Activated CD4-positive, alpha-beta T cell treated with anti-CD3 and anti-CD28 coated beads, Interleukin-2, amount 10 ng/mL, durations not matched to agents 24 days and 14 days (primary cell): ENCODE measurements at regions not wholly inside any gene's neighbourhood (a gene's known extent, or its start where the extent isn't known, plus 50 kb on each side); places are given as distances from the start of the nearest gene placed in this dataset.

ENCODE experiments used
- DNase-seq: peaks from one replicate; pipeline ENCODE4 v3.0.0; 2022
- H3K27ac Mint-ChIP-seq: one replicate; pipeline ENCODE4 v1.8.0; 2022; ENCODE audit warnings: mild to moderate bottlenecking, mixed read lengths
- H3K27me3 Mint-ChIP-seq: one replicate; pipeline ENCODE4 v1.8.0; 2022; ENCODE audit warnings: mixed read lengths
- H3K36me3 Mint-ChIP-seq: one replicate; pipeline ENCODE4 v1.8.0; 2022; ENCODE audit warnings: low read depth, mild to moderate bottlenecking, mixed read lengths
- H3K4me1 Mint-ChIP-seq: one replicate; pipeline ENCODE4 v1.8.0; 2021; ENCODE audit warnings: mixed read lengths
- H3K4me3 Mint-ChIP-seq: one replicate; pipeline ENCODE4 v1.8.0; 2022; ENCODE audit warnings: mild to moderate bottlenecking, moderate library complexity, mixed read lengths
- H3K9me3 Mint-ChIP-seq: one replicate; pipeline ENCODE4 v1.8.0; 2021; ENCODE audit warnings: mixed read lengths
- intact Hi-C: fragments of 100-400 bp; cut with micrococcal nuclease; formaldehyde crosslinking; loops from one replicate; pipeline ENCODE4 v1.15.1; 2023

DNA sequence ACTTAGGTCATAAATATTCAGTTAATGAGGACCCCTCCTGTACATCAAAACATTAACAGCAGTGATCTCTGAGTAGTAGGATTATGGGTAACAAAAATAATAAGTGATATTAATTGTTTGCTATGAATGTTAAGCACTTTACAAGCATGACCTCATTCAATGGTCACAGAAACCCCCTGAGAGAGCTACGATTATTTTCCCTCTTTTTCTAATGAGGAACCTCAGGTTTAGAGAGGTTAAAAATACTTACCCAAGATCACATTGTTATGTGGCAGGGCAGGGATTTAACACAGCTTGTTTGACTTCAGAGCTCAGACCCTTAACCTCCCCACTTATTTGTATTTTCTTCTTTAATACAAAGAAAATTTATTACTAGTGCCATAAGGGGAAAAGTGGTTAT, 228.2 kb downstream of the TBL1XR1 start:
- Mint-ChIP-seq H3K9me3 (peaks cover 3% of the 10 kb centered on the region), H3K36me3 (no peaks in the 10 kb centered on the region), H3K4me1 (peaks cover 12% of the 10 kb centered on the region), H3K27ac (no peak overlapping the region), H3K27me3 (no peaks in the 10 kb centered on the region), H3K4me3 (no peak overlapping the region)
- intact Hi-C loops, result no loop called here
- no peak for DNase-seq

DNA sequence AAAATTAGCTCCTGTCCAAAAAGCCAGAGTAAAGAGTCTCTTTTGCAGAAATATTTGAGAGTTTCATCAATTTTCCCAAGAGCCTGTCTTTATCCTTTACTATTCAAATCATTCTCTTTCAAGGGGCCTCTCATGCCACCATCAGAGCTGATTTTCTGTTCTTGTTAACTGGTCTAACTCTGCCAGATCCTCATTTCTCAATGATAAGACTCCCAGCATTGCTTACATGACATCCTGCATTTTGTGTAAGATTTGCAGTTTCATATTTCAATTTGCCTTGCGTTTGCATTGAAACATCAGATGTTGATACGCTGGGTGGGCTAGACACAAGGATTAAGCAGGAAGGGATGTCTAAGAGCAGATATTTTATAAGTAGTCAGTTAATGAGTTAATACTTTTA, 228.7 kb downstream of the TBL1XR1 start:
- intact Hi-C loops, result no loop called here

DNA sequence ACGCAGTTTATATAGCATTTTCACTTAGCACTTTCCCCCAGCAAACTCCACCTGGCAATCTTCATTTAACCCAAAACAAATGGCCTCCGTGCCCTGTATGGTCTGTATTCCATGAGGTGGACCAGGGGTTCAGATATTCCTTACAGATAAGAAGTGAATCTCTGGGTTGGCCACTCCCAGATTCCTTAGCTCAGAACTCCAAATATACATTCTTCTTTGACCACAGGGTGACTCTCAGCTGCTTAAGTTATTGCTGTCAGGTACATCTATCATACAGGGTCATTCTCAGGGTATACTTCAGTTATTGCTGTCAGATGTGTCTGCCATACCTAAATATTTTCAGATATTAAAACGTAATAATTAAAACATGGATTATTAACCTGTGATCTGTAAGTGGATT, 229.8 kb downstream of the TBL1XR1 start:
- Mint-ChIP-seq H3K4me1 (peaks cover 12% of the 10 kb centered on the region), H3K36me3 (no peaks in the 10 kb centered on the region), H3K9me3 (peaks cover 3% of the 10 kb centered on the region), H3K27me3 (no peaks in the 10 kb centered on the region), H3K27ac (no peak overlapping the region), H3K4me3 (no peak overlapping the region)
- intact Hi-C loops, result no loop called here
- DNase-seq, result no peak

More for the DNA sequence above, 228.7 kb downstream of the TBL1XR1 start:
- H3K27ac Mint-ChIP-seq, result no peak overlapping the region
- peaks cover 3% of the 10 kb centered on the region for H3K9me3 Mint-ChIP-seq
- H3K4me1 Mint-ChIP-seq, result peaks cover 12% of the 10 kb centered on the region
- no peak overlapping the region for H3K4me3 Mint-ChIP-seq
- no peaks in the 10 kb centered on the region for H3K36me3 Mint-ChIP-seq
- DNase-seq, result no peak
- H3K27me3 Mint-ChIP-seq, result no peaks in the 10 kb centered on the region

DNA sequence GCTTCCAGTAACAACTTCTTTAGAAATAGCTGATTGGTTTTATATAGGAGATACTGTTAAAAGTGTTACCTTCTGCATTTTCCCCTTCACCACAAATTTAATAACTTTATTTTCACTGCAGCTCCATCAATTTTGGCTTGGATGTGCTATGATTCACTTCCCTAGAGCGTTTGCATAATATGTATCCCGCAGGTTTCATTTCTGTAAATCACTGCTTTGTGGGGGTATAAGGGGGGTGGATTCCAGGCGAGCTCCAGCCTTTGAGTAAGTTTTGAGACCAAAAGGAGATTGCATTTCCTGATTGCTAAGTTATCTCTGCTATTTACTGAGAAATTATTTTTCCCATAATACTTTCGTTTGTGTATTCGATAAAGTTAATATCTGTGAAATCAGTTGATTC, 232.6 kb downstream of the TBL1XR1 start:
- H3K36me3 Mint-ChIP-seq, result no peaks in the 10 kb centered on the region
- intact Hi-C loops, result no loop called here
- no peak overlapping the region for H3K4me3 Mint-ChIP-seq

DNA sequence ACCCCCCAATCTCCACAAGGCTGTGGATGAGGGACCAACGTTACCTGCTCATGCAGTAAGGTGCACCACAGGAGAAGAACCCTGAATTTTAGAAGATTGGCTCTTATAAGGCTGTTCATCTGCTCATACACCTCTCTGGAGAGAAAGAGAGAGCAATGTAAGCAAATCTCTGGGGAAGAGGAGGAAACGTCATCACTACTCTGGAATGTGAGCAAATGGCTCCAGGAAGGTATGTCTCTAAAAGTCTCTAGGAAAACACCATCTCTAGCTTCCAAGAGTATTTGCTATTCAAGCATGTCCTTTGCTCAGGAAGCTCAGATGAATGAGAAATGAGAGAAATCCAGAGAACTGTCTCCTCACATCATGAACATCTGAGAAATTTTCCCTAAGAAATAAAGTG, 235.4 kb downstream of the TBL1XR1 start:
- H3K27ac Mint-ChIP-seq, result no peak overlapping the region
- H3K4me3 Mint-ChIP-seq, result no peak overlapping the region
- DNase-seq, result no peak
- H3K9me3 Mint-ChIP-seq, result no peaks in the 10 kb centered on the region
- peaks cover 6% of the 10 kb centered on the region for H3K4me1 Mint-ChIP-seq
- intact Hi-C loops, result no loop called here
- H3K36me3 Mint-ChIP-seq, result no peaks in the 10 kb centered on the region
- H3K27me3 Mint-ChIP-seq, result peaks cover 4% of the 10 kb centered on the region

More for the DNA sequence above, 232.6 kb downstream of the TBL1XR1 start:
- DNase-seq, result no peak
- H3K4me1 Mint-ChIP-seq, result peaks cover 6% of the 10 kb centered on the region
- no peak overlapping the region for H3K27ac Mint-ChIP-seq
- no peaks in the 10 kb centered on the region for H3K9me3 Mint-ChIP-seq
- H3K27me3 Mint-ChIP-seq, result peaks cover 4% of the 10 kb centered on the region

DNA sequence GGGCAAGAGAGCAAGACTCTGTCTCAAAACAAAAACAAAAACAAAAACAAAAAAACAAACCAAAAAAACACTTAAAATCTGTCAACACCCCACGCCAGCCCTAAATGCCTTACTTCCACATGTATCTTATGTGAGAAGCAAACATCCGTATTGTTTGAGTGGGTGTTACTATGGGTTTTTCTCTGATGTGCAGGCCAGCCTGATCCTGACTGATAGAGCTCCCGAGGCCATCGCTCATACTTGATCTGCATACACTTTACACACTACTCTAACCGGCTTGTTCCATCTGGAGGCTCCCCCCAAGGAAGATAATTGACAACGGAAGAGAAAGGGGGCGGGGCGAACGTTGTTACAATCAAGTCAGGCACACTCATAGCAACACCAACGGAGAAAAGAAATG, 237.4 kb downstream of the TBL1XR1 start:
- Mint-ChIP-seq H3K36me3 (no peaks in the 10 kb centered on the region), H3K27me3 (peaks cover 4% of the 10 kb centered on the region), H3K9me3 (no peaks in the 10 kb centered on the region), H3K27ac (no peak overlapping the region), H3K4me1 (peaks cover under 1% of the 10 kb centered on the region), H3K4me3 (no peak overlapping the region)
- intact Hi-C loops, result no loop called here
- no peak for DNase-seq

DNA sequence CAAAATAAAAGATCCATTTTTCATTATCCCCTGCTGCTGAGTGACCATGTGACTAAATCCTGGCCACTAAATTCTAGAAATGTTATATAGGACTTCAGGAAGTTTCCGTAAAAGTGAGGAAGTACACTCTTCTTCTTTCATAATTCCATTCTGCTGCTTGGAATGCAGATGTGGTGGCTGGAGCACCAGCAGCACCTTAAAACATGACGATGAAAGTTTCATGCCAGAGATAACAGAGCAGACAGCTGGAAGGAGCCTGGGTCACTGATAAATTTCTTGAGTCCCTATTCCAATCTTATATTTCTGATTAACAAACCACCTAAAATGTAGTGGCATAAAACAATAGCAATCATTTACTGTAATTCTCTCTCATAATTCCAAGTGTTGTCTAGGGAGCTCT, 238.7 kb downstream of the TBL1XR1 start:
- intact Hi-C loops, result no loop called here

DNA sequence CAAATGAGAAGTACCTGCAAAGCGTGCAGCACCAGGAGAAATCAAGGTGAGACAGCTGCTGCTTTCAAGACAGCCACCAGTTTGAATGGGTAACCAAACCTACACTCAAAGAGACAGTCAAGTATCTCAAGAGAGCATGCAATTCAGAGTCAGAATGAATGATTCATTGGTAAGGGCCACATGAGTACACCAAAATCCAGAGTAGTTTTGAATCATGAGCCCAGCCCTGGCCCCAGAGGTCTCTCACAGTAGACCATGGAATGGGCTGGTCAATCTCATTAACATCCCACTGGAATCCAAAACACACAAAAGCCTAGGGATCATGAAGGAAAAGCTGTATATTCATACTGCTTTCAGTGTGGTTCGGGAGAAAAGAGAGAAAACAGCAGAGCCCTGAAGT, 242.8 kb downstream of the TBL1XR1 start:
- H3K27ac Mint-ChIP-seq, result no peak overlapping the region
- peaks cover 2% of the 10 kb centered on the region for H3K27me3 Mint-ChIP-seq
- no peaks in the 10 kb centered on the region for H3K9me3 Mint-ChIP-seq
- no peaks in the 10 kb centered on the region for H3K36me3 Mint-ChIP-seq
- no peak for DNase-seq
- intact Hi-C loops, result no loop called here
- no peak overlapping the region for H3K4me3 Mint-ChIP-seq
- H3K4me1 Mint-ChIP-seq, result no peaks in the 10 kb centered on the region

More for the DNA sequence above, 238.7 kb downstream of the TBL1XR1 start:
- DNase-seq, result no peak
- H3K4me3 Mint-ChIP-seq, result no peak overlapping the region
- H3K27ac Mint-ChIP-seq, result no peak overlapping the region
- H3K36me3 Mint-ChIP-seq, result no peaks in the 10 kb centered on the region
- H3K9me3 Mint-ChIP-seq, result no peaks in the 10 kb centered on the region
- H3K27me3 Mint-ChIP-seq, result peaks cover 4% of the 10 kb centered on the region
- no peaks in the 10 kb centered on the region for H3K4me1 Mint-ChIP-seq

DNA sequence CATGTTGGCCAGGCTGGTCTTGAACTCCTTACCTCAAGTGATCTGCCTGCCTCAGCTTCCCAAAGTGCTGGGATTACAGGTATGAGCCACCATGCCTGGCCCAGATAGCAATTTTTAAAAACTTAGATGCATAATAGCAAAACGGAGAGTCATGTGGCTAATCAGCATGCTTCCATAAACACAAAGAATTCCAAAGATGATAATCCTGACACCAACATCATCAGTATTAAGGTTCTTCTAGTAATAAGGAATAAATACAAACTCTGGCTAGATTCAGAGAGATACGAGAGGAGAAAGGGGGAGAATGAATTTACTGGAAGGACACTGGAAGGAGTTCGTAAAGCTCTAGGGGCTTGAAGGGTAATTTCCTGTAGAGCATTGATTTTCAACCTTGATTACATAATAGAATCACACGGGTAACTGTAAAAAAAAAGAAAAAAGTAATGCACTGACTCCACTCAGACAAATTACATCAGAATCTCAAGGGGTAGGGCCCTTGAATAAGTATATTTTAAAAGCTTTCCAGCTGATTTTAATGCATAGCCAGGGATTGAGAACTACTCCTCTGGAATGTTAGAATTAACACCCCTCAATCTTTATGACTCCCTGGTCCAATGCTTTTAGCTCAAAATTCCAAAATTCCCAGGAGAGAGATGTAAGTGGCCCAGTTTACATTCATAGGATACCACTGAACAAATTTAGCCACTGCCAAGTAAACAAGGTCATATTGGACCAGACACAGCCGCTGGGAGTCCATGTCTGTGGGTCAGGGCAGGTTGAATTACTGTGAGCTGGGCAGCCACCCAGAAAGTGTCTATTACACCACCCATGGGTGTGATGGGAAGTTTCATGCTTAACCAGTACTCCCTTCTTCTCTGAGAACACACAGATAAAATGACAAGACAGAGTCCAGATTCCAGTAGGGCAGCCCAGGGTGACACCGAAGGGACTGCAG, 243.9 kb downstream of the TBL1XR1 start:
- DNase-seq, result no peak
- no peaks in the 10 kb centered on the region for H3K4me1 Mint-ChIP-seq
- H3K27ac Mint-ChIP-seq, result no peak overlapping the region
- intact Hi-C loops, result no loop called here
- peaks cover 3% of the 10 kb centered on the region for H3K9me3 Mint-ChIP-seq
- peaks cover 2% of the 10 kb centered on the region for H3K27me3 Mint-ChIP-seq
- no peaks in the 10 kb centered on the region for H3K36me3 Mint-ChIP-seq
- no peak overlapping the region for H3K4me3 Mint-ChIP-seq

DNA sequence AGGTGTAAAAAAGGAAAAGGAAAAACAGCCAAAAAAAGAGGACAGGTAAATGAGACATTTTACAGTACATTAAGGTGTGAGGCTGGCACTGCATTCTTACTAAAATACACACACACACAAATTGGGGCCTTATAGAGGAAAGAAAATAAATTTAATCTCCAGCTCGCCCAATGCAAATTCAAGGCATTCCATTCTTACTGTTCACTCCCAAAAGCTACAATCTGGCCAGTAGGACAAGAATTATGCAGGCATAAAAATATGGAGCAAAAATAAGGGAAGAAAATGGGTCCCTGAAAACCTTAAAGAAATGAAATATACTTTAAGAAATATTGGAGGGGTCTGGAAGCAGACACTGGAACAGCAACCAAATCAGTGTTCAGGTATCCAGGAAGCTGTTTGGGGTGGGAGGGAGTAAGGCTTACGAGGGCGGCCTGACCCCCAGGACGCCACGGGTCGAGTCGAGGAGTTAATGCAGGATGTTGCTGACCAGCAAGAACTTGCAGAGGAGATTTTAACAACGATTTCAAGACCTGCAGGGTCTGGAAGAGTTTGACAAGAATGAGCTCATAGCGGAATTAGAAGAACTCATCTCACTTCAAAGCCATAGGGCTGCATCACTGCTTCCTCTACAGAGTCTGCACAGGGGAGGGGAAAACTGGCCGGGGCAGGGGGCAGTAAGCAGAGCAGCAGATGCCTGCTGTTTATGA, 245.5 kb downstream of the TBL1XR1 start:
- Mint-ChIP-seq H3K27me3 (peaks cover 2% of the 10 kb centered on the region), H3K9me3 (peaks cover 3% of the 10 kb centered on the region), H3K4me1 (no peaks in the 10 kb centered on the region), H3K36me3 (no peaks in the 10 kb centered on the region), H3K4me3 (no peak overlapping the region), H3K27ac (no peak overlapping the region)
- DNase-seq, result no peak
- intact Hi-C loops, result no loop called here

DNA sequence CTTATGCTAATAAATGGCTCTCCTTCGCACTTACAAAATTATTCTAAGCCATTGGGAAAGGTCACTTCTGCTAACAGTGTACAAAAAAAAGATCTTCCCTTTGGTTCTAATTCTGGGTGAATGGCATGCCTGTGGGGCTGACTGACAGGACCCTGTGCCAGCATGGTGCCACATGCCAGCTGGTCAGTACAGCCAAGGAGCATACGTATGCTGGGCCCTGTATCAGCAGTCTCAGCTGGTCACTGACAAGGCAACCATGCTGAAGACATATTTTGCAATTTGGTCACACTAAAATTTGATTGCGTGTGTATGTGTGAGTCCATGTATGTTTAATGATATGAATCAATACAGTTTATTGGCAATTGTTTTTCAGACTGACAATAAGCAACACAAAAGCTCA, 246.1 kb downstream of the TBL1XR1 start:
- H3K36me3 Mint-ChIP-seq, result no peaks in the 10 kb centered on the region
- no peak overlapping the region for H3K4me3 Mint-ChIP-seq
- no peak for DNase-seq
- no peaks in the 10 kb centered on the region for H3K4me1 Mint-ChIP-seq
- intact Hi-C loops, result no loop called here
- H3K27me3 Mint-ChIP-seq, result peaks cover 2% of the 10 kb centered on the region
- H3K27ac Mint-ChIP-seq, result no peak overlapping the region
- H3K9me3 Mint-ChIP-seq, result peaks cover 3% of the 10 kb centered on the region

DNA sequence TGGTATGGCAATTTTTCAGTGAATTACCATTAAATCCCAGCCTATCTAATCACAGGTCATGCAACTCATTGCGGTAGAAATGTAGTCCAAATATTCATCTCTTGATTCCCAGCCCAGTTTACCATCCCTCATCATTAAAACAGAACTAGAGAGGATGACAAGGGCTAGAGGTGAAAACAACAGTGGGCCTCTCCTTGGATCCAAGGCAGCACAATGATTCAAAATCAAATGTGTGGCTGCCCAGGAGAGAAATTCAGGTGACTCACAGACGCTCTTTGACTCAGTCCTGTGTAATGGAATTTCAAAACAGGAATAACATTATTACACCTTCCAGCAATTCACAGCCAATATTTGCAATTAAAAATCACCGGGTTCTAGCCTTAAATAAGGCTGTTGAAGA, 246.5 kb downstream of the TBL1XR1 start:
- no peaks in the 10 kb centered on the region for H3K36me3 Mint-ChIP-seq
- H3K4me1 Mint-ChIP-seq, result no peaks in the 10 kb centered on the region
- DNase-seq, result no peak
- H3K4me3 Mint-ChIP-seq, result no peak overlapping the region
- no peak overlapping the region for H3K27ac Mint-ChIP-seq
- intact Hi-C loops, result no loop called here
- H3K27me3 Mint-ChIP-seq, result peaks cover 2% of the 10 kb centered on the region
- H3K9me3 Mint-ChIP-seq, result peaks cover 3% of the 10 kb centered on the region

DNA sequence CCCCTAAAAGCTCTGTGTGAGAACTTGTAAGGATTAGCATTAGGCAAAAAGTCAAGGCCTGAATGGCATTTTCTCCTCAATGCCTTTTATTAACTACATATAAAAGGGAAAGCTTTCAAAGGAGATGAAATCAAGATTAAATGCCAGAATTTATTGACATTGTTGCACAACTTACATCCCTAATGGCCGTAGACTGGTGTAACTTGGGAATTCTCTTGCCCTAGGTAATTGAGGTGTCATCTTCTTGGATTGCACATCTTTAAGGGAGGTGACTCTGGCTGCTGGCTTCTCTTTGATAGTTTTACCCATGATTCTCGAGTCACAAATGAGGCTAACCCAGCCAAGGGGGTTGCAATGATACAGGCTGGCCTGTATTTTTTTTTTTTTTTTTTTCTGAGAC, 249.1 kb downstream of the TBL1XR1 start:
- Mint-ChIP-seq H3K4me3 (no peak overlapping the region), H3K9me3 (peaks cover 3% of the 10 kb centered on the region), H3K36me3 (no peaks in the 10 kb centered on the region), H3K27ac (no peak overlapping the region), H3K4me1 (no peaks in the 10 kb centered on the region), H3K27me3 (peaks cover 2% of the 10 kb centered on the region)
- no peak for DNase-seq
- intact Hi-C loops, result no loop called here

DNA sequence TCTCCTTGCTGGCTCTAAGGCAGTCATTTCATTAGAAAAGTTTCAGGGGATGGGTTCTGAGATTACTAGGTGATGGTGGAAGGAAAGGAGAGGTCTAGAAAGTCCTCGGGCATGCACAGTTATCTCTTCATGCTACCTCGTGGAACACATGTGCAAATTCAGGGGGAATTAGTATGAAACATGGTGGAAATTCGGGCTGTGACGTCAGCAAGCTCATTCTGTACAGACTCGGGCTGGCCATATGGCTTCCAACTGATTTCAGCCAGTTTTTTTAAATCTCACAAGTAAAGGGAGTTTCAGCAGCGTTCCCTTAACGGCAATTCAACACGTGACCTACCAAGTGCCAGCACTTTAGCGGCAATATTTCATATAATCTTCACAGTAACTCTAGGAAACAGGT, 251.1 kb downstream of the TBL1XR1 start:
- intact Hi-C loops, result no loop called here
- Mint-ChIP-seq H3K36me3 (no peaks in the 10 kb centered on the region), H3K4me1 (no peaks in the 10 kb centered on the region), H3K4me3 (no peak overlapping the region), H3K9me3 (peaks cover 3% of the 10 kb centered on the region), H3K27ac (no peak overlapping the region), H3K27me3 (peaks cover 1% of the 10 kb centered on the region)
- DNase-seq, result no peak
